Glutamatergic neuron (in vitro differentiated cells): ENCODE measurements at regions not wholly inside any gene's neighbourhood (a gene's known extent, or its start where the extent isn't known, plus 50 kb on each side); places are given as distances from the start of the nearest gene placed in this dataset.

Source experiments
- DNase-seq: peaks from one replicate; pipeline ENCODE4 v3.0.0; 2022
- H3K27ac Mint-ChIP-seq: one replicate; pipeline ENCODE4 v1.8.0; 2020; ENCODE audit warnings: mild to moderate bottlenecking, mixed read lengths, inconsistent platforms; ENCODE audit not compliant: unreplicated experiment
- H3K27me3 Mint-ChIP-seq: one replicate; pipeline ENCODE4 v1.8.0; 2020; ENCODE audit warnings: mild to moderate bottlenecking, moderate library complexity, mixed read lengths, inconsistent platforms; ENCODE audit not compliant: unreplicated experiment
- H3K36me3 Mint-ChIP-seq: one replicate; pipeline ENCODE4 v1.8.0; 2020; ENCODE audit warnings: mild to moderate bottlenecking, mixed read lengths, inconsistent platforms; ENCODE audit not compliant: unreplicated experiment
- H3K4me1 Mint-ChIP-seq: one replicate; pipeline ENCODE4 v1.8.0; 2020; ENCODE audit warnings: mild to moderate bottlenecking, low read depth, mixed read lengths, inconsistent platforms; ENCODE audit not compliant: unreplicated experiment
- H3K4me3 Mint-ChIP-seq: one replicate; pipeline ENCODE4 v1.8.0; 2020; ENCODE audit warnings: mild to moderate bottlenecking, mixed read lengths, inconsistent platforms; ENCODE audit not compliant: unreplicated experiment
- H3K9me3 Mint-ChIP-seq: one replicate; pipeline ENCODE4 v1.8.0; 2020; ENCODE audit warnings: mild to moderate bottlenecking, moderate library complexity, mixed read lengths, inconsistent platforms; ENCODE audit not compliant: unreplicated experiment
- CTCF ChIP-seq: fragments of 200-600 bp; sonication (generic); IDR thresholded peaks from one replicate; pipeline ENCODE4 v1.5.0; 2021; ENCODE audit not compliant: partially characterized antibody, unreplicated experiment

GRCh38 chr22:49010070-49010863 is 817.4 kb downstream of the BRD1 start:
- H3K4me1 Mint-ChIP-seq, result no peaks in the 10 kb centered on the region
- TF ChIP-seq CTCF, result no peak
- no peak for DNase-seq
- H3K9me3 Mint-ChIP-seq, result peaks cover 29% of the 10 kb centered on the region
- no peak overlapping the region for H3K4me3 Mint-ChIP-seq
- peaks cover 12% of the 10 kb centered on the region for H3K36me3 Mint-ChIP-seq
- peaks cover 6% of the 10 kb centered on the region for H3K27me3 Mint-ChIP-seq
- H3K27ac Mint-ChIP-seq, result no peak overlapping the region

- Mint-ChIP-seq H3K36me3 (peaks cover 12% of the 10 kb centered on the region), H3K4me1 (no peaks in the 10 kb centered on the region), H3K9me3 (peaks cover 32% of the 10 kb centered on the region), H3K4me3 (no peak overlapping the region), H3K27ac (no peak overlapping the region), H3K27me3 (peaks cover 6% of the 10 kb centered on the region)
- no peak for DNase-seq
- no peak for TF ChIP-seq CTCF
These were observed 818.2 kb downstream of the BRD1 start for GRCh38 chr22:49009359-49010063.

- peaks cover 5% of the 10 kb centered on the region for H3K27me3 Mint-ChIP-seq
- DNase-seq, result no peak
- H3K4me3 Mint-ChIP-seq, result no peak overlapping the region
- H3K27ac Mint-ChIP-seq, result no peak overlapping the region
- peaks cover 33% of the 10 kb centered on the region for H3K9me3 Mint-ChIP-seq
- peaks cover 12% of the 10 kb centered on the region for H3K36me3 Mint-ChIP-seq
- TF ChIP-seq CTCF, result no peak
- H3K4me1 Mint-ChIP-seq, result no peaks in the 10 kb centered on the region
These were observed 818.9 kb downstream of the BRD1 start for GRCh38 chr22:49008682-49009235.

GRCh38 chr22:49007013-49007653 is 820.5 kb downstream of the BRD1 start:
- H3K9me3 Mint-ChIP-seq, result peaks cover 34% of the 10 kb centered on the region
- TF ChIP-seq CTCF, result no peak
- H3K4me1 Mint-ChIP-seq, result no peaks in the 10 kb centered on the region
- H3K27ac Mint-ChIP-seq, result no peak overlapping the region
- no peak for DNase-seq
- H3K27me3 Mint-ChIP-seq, result peaks cover 5% of the 10 kb centered on the region
- peaks cover 12% of the 10 kb centered on the region for H3K36me3 Mint-ChIP-seq
- no peak overlapping the region for H3K4me3 Mint-ChIP-seq
